PC-3 (cell line): ENCODE measurements at regions not wholly inside any gene's neighbourhood (a gene's known extent, or its start where the extent isn't known, plus 50 kb on each side); places are given as distances from the start of the nearest gene placed in this dataset.

ENCODE experiments used
- ATAC-seq: fragments of 200-7000 bp; cut with Tn5 transposase; 2 replicates; pipeline ENCODE4 v1.9.1; 2020; ENCODE audit warnings: mild to moderate bottlenecking, moderate library complexity
- BruUV-seq: library from RNA; stranded (reverse); fragments of 400-500 nt; replicated peaks from 2 replicates; lab custom pipeline; 2021; lab: Mats Ljungman, UMichigan
- CTCF ChIA-PET: fragments of 300-600 bp; sonication (Branson Sonifier 250); formaldehyde crosslinking; loops from one replicate; lab custom pipeline; 2022; ENCODE audit warnings: antibody characterized with exemption; lab: Charles Lee
- POLR2A ChIA-PET: fragments of 300-600 bp; sonication (Branson Sonifier 250); formaldehyde crosslinking; loops from one replicate; lab custom pipeline; 2022; ENCODE audit warnings: antibody characterized with exemption; ENCODE audit not compliant: unreplicated experiment; lab: Charles Lee
- DNase-seq: peaks from one replicate; pipeline ENCODE4 v3.0.0-alpha.2; 2015
- H2AFZ ChIP-seq: fragments of 300-600 bp; sonication (generic); 2 replicates; pipeline ENCODE4 v1.6.0; 2016; ENCODE audit warnings: antibody characterized with exemption, low read length
- H3F3A ChIP-seq: fragments of 300-600 bp; sonication (generic); one replicate; pipeline ENCODE4 v1.6.0; 2017; ENCODE audit warnings: antibody characterized with exemption, low read length, control low read depth, mild to moderate bottlenecking; ENCODE audit not compliant: unreplicated experiment
- H3K27ac ChIP-seq: fragments of 300-600 bp; sonication (generic); 2 replicates; pipeline ENCODE4 v1.5.1; 2016; ENCODE audit warnings: mild to moderate bottlenecking, low read length
- H3K27me3 ChIP-seq: fragments of 300-600 bp; sonication (generic); 2 replicates; pipeline ENCODE4 v1.6.1; 2016; ENCODE audit warnings: low read length, mixed read lengths
- H3K36me3 ChIP-seq: fragments of 300-600 bp; sonication (generic); 2 replicates; pipeline ENCODE4 v1.6.1; 2016; ENCODE audit warnings: low read depth, mixed run types, low read length, mixed read lengths
- H3K4me1 ChIP-seq: fragments of 300-600 bp; sonication (generic); 2 replicates; pipeline ENCODE4 v1.5.1; 2016; ENCODE audit warnings: low read length; ENCODE audit not compliant: insufficient read depth
- H3K4me2 ChIP-seq: fragments of 300-600 bp; sonication (generic); 2 replicates; pipeline ENCODE4 v1.6.0; 2016; ENCODE audit warnings: low read length
- H3K4me3 ChIP-seq: fragments of 300-600 bp; sonication (generic); 2 replicates; pipeline ENCODE4 v1.5.1; 2016; ENCODE audit warnings: mild to moderate bottlenecking, low read length, mixed read lengths
- H3K79me2 ChIP-seq: fragments of 300-600 bp; sonication (generic); 2 replicates; pipeline ENCODE4 v1.6.1; 2017; ENCODE audit warnings: low read length, mixed read lengths
- H3K9ac ChIP-seq: fragments of 300-600 bp; sonication (generic); 2 replicates; pipeline ENCODE4 v1.6.0; 2016; ENCODE audit warnings: mild to moderate bottlenecking, low read length
- H3K9me2 ChIP-seq: fragments of 300-600 bp; sonication (generic); replicated peaks from 2 replicates; pipeline ENCODE4 v1.6.1; 2016; ENCODE audit warnings: mixed run types, low read length, mixed read lengths
- H3K9me3 ChIP-seq: fragments of 300-600 bp; sonication (generic); 2 replicates; pipeline ENCODE4 v1.6.1; 2016; ENCODE audit warnings: low read length, mixed read lengths
- H4K20me1 ChIP-seq: fragments of 300-600 bp; sonication (generic); 2 replicates; pipeline ENCODE4 v1.6.1; 2016; ENCODE audit warnings: low read length, mixed read lengths
- EZH2 ChIP-seq: fragments of 300-600 bp; sonication (generic); IDR thresholded peaks from one replicate; pipeline ENCODE4 v1.6.1; 2017; ENCODE audit warnings: antibody characterized with exemption, mild to moderate bottlenecking, low read length; ENCODE audit not compliant: unreplicated experiment
- EZH2phosphoT487 ChIP-seq: fragments of 300-600 bp; sonication (generic); IDR thresholded peaks from 2 replicates; pipeline ENCODE4 v1.6.1; 2018; ENCODE audit warnings: mild to moderate bottlenecking, antibody characterized with exemption, low read length, borderline replicate concordance
- intact Hi-C: fragments of 100-400 bp; cut with micrococcal nuclease; formaldehyde crosslinking; loops from 2 replicates; pipeline ENCODE4 v1.9.0; 2023
- TF ChIP-seq, protein P1 (sequence below): fragments of 300-600 bp; sonication (generic); conservative IDR thresholded peaks from 2 replicates; pipeline ENCODE4 v1.5.1; 2017; ENCODE audit warnings: antibody characterized with exemption, low read depth, mild to moderate bottlenecking, low read length

DNA sequence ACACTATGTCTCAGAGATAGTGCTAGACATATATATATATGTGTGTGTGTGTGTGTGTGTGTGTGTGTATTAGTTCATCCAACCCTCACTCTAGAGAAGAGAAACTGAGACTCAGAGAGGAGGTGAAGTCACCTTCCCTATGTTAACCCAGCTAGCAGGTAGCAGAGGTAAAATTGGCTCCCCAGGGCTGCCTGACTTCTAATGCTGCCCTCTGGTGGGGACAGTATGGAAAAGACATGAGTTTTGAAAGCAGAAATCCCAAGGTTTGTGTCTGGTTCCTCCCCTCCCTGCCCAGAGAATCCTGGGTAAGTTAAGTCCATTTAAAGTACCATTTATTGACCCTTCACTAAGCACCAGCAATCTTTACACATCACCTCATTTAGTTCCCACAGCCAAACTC lies 137.7 kb downstream of the THNSL2 start:
- no peaks in the 10 kb centered on the region for H3K9me3 ChIP-seq
- CTCF ChIA-PET = no interaction called here
- no peaks in the 10 kb centered on the region for H4K20me1 ChIP-seq
- no peaks in the 10 kb centered on the region for H3K9me2 ChIP-seq
- peaks cover 5% of the 10 kb centered on the region; the same call in 1 of the 2 replicates for H3K27me3 ChIP-seq
- BruUV-seq = no TSS peak
- no peaks in the 10 kb centered on the region for H3K79me2 ChIP-seq
- no peak overlapping the region for H3K4me3 ChIP-seq
- H3K4me2 ChIP-seq = no peak overlapping the region
- peak; percentile 50 for DNase-seq
- TF ChIP-seq, protein P1, sequence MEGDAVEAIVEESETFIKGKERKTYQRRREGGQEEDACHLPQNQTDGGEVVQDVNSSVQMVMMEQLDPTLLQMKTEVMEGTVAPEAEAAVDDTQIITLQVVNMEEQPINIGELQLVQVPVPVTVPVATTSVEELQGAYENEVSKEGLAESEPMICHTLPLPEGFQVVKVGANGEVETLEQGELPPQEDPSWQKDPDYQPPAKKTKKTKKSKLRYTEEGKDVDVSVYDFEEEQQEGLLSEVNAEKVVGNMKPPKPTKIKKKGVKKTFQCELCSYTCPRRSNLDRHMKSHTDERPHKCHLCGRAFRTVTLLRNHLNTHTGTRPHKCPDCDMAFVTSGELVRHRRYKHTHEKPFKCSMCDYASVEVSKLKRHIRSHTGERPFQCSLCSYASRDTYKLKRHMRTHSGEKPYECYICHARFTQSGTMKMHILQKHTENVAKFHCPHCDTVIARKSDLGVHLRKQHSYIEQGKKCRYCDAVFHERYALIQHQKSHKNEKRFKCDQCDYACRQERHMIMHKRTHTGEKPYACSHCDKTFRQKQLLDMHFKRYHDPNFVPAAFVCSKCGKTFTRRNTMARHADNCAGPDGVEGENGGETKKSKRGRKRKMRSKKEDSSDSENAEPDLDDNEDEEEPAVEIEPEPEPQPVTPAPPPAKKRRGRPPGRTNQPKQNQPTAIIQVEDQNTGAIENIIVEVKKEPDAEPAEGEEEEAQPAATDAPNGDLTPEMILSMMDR = peak; percentile 71
- no peak for TF ChIP-seq EZH2phosphoT487
- no peak for TF ChIP-seq EZH2
- no peak overlapping the region for H3K9ac ChIP-seq
- no peaks in the 10 kb centered on the region for H3K4me1 ChIP-seq
- POLR2A ChIA-PET = no interaction called here
- H3K27ac ChIP-seq = no peak overlapping the region
- no peaks in the 10 kb centered on the region for H3F3A ChIP-seq
- H3K36me3 ChIP-seq = no peaks in the 10 kb centered on the region
- H2AFZ ChIP-seq = no peak overlapping the region
- intact Hi-C loops = no loop called here
- peak; percentile 43; the same call in 1 of the 2 replicates for ATAC-seq

DNA sequence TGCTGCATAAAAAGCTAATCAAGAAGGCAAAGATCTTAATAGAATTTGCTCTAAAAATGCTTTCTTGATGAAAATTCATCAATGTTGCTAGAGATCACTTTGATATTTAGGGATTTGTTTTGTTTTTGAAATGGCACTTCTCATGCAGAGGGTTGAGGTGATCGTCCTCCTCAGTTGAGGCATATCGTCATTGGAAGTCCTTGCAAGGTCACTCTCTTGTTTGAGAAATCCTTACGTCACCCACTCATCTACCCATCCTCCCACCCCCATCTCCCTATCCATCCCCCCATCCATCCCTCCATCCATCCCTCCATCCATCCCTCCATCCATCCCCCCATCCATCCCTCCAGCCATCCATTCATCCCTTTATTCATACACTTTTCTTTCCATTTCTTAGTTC lies 133.7 kb downstream of the THNSL2 start:
- Histone ChIP-seq H3K79me2 (no peaks in the 10 kb centered on the region), H3K4me3 (no peak overlapping the region), H3K27ac (no peak overlapping the region), H3K9me3 (no peaks in the 10 kb centered on the region), H3K9ac (no peak overlapping the region), H3K9me2 (no peaks in the 10 kb centered on the region), H3K4me1 (no peaks in the 10 kb centered on the region), H3K36me3 (no peaks in the 10 kb centered on the region), H3F3A (no peaks in the 10 kb centered on the region), H3K4me2 (no peak overlapping the region), H2AFZ (no peak overlapping the region), H3K27me3 (peaks cover 17% of the 10 kb centered on the region; the same call in 1 of the 2 replicates), H4K20me1 (no peaks in the 10 kb centered on the region)
- no TSS peak for BruUV-seq
- ATAC-seq (no peak), DNase-seq (no peak)
- TF ChIP-seq EZH2 (no peak), EZH2phosphoT487 (no peak)
- TF ChIP-seq, protein P1 = no peak
- ChIA-PET POLR2A (no interaction called here), CTCF (no interaction called here)
- intact Hi-C loops = no loop called here

DNA sequence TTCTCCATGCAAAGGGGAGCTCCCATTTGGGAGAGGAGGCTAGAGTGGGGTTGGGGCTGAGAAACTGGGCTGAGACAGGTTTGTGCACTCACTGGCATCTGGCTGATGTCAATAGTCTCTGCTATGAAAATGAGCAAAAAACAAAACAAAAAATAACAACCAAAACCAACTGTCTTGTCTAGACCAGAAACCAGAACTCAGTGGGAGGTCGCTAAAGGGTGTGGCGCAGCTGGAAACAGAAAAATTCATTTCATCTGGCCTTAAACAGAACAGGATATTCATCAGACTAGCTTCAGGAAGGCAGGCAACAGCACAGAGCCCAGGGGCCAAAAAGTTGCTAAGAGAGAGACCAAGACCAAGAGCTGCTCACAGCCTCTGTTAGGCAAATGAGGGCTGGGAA lies 126.1 kb downstream of the THNSL2 start:
- DNase-seq = no peak
- H3K79me2 ChIP-seq = no peaks in the 10 kb centered on the region
- H3F3A ChIP-seq = no peaks in the 10 kb centered on the region
- peaks cover 61% of the 10 kb centered on the region for H3K27me3 ChIP-seq
- H3K36me3 ChIP-seq = no peaks in the 10 kb centered on the region
- H3K4me1 ChIP-seq = no peaks in the 10 kb centered on the region
- H3K27ac ChIP-seq = no peak overlapping the region
- intact Hi-C loops = no loop called here
- no peaks in the 10 kb centered on the region for H3K9me2 ChIP-seq
- no peak overlapping the region for H2AFZ ChIP-seq
- ChIA-PET POLR2A (no interaction called here), CTCF (no interaction called here)
- TF ChIP-seq EZH2phosphoT487 = no peak
- TF ChIP-seq, protein P1 = no peak
- no peak for TF ChIP-seq EZH2
- no peak overlapping the region for H3K4me2 ChIP-seq
- H3K4me3 ChIP-seq = no peak overlapping the region
- no peaks in the 10 kb centered on the region for H4K20me1 ChIP-seq
- no peak for ATAC-seq
- no peak overlapping the region for H3K9ac ChIP-seq
- no peaks in the 10 kb centered on the region for H3K9me3 ChIP-seq
- BruUV-seq = no TSS peak
